HUES48 (cell line): ENCODE measurements at regions not wholly inside any gene's neighbourhood (a gene's known extent, or its start where the extent isn't known, plus 50 kb on each side); places are given as distances from the start of the nearest gene placed in this dataset.

ENCODE experiments used
- H3K27ac ChIP-seq: one replicate; pipeline ENCODE4 v1.7.0; 2013; ENCODE audit warnings: low read depth, low read length, inconsistent platforms
- H3K27me3 ChIP-seq: 2 replicates; pipeline ENCODE4 v1.6.1; 2013; ENCODE audit warnings: mild to moderate bottlenecking, low read length; ENCODE audit not compliant: control insufficient read depth, insufficient read depth
- H3K36me3 ChIP-seq: 2 replicates; pipeline ENCODE4 v1.6.1; 2013; ENCODE audit warnings: low read length; ENCODE audit not compliant: control insufficient read depth, insufficient read depth
- H3K4me1 ChIP-seq: 2 replicates; pipeline ENCODE4 v1.6.1; 2013; ENCODE audit warnings: mild to moderate bottlenecking, low read length; ENCODE audit not compliant: control insufficient read depth, insufficient read depth
- H3K4me3 ChIP-seq: 2 replicates; pipeline ENCODE4 v1.5.1; 2013; ENCODE audit warnings: mild to moderate bottlenecking, low read depth, low read length
- H3K9ac ChIP-seq: 2 replicates; pipeline ENCODE4 v1.6.1; 2013; ENCODE audit warnings: mild to moderate bottlenecking, low read depth, low read length, moderate library complexity
- H3K9me3 ChIP-seq: 2 replicates; pipeline ENCODE4 v1.6.1; 2013; ENCODE audit warnings: low read length; ENCODE audit not compliant: control insufficient read depth, insufficient read depth

- no peaks in the 10 kb centered on the region for H3K27me3 ChIP-seq
- no peak overlapping the region for H3K4me3 ChIP-seq
- H3K36me3 ChIP-seq: no peaks in the 10 kb centered on the region
- H3K9ac ChIP-seq: no peak overlapping the region
- H3K4me1 ChIP-seq: no peaks in the 10 kb centered on the region
- H3K27ac ChIP-seq: no peak overlapping the region
- H3K9me3 ChIP-seq: no peaks in the 10 kb centered on the region
Observed at GRCh38 chr5:40045429-40045828, 620.6 kb upstream of the DAB2 start.

DNA sequence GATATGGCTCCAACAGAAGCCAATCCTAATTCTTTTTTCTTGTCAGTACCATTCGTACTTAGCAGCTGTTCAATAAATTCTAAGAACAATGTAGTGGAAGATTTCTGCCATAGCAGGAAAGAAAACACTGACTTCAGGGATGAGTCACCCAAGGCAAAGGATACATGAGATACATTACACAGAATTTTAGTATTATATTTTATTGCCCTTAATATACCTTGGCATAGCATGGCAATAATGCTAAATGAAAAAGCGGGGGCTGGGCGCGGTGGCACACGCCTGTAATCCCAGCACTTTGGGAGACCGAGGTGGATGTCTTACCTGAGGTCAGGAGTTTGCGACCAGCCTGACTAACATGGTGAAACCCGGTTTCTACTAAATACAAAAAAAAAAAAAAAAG is 619.1 kb upstream of the DAB2 start:
- Histone ChIP-seq H3K9me3 (no peaks in the 10 kb centered on the region), H3K27ac (no peak overlapping the region), H3K9ac (no peak overlapping the region), H3K27me3 (no peaks in the 10 kb centered on the region), H3K36me3 (no peaks in the 10 kb centered on the region), H3K4me1 (no peaks in the 10 kb centered on the region), H3K4me3 (no peak overlapping the region)

GRCh38 chr5:40041452-40041851 is 616.7 kb upstream of the DAB2 start:
- H3K9me3 ChIP-seq: no peaks in the 10 kb centered on the region
- H3K27ac ChIP-seq: no peak overlapping the region
- no peak overlapping the region for H3K9ac ChIP-seq
- no peak overlapping the region for H3K4me3 ChIP-seq
- H3K27me3 ChIP-seq: no peaks in the 10 kb centered on the region
- no peaks in the 10 kb centered on the region for H3K36me3 ChIP-seq
- H3K4me1 ChIP-seq: no peaks in the 10 kb centered on the region

GRCh38 chr5:40037713-40038112 is 612.9 kb upstream of the DAB2 start:
- no peak overlapping the region for H3K9ac ChIP-seq
- H3K4me3 ChIP-seq: no peak overlapping the region
- H3K36me3 ChIP-seq: no peaks in the 10 kb centered on the region
- no peak overlapping the region for H3K27ac ChIP-seq
- H3K4me1 ChIP-seq: no peaks in the 10 kb centered on the region
- no peaks in the 10 kb centered on the region for H3K9me3 ChIP-seq
- H3K27me3 ChIP-seq: no peaks in the 10 kb centered on the region

- no peak overlapping the region for H3K4me3 ChIP-seq
- no peaks in the 10 kb centered on the region for H3K4me1 ChIP-seq
- no peaks in the 10 kb centered on the region for H3K9me3 ChIP-seq
- H3K36me3 ChIP-seq: no peaks in the 10 kb centered on the region
- no peak overlapping the region for H3K9ac ChIP-seq
- H3K27ac ChIP-seq: no peak overlapping the region
- no peaks in the 10 kb centered on the region for H3K27me3 ChIP-seq
Observed at GRCh38 chr5:40034441-40034840, 609.7 kb upstream of the DAB2 start.

- Histone ChIP-seq H3K4me3 (no peak overlapping the region), H3K36me3 (no peaks in the 10 kb centered on the region)
Observed at GRCh38 chr5:40033411-40033810, 608.6 kb upstream of the DAB2 start.

DNA sequence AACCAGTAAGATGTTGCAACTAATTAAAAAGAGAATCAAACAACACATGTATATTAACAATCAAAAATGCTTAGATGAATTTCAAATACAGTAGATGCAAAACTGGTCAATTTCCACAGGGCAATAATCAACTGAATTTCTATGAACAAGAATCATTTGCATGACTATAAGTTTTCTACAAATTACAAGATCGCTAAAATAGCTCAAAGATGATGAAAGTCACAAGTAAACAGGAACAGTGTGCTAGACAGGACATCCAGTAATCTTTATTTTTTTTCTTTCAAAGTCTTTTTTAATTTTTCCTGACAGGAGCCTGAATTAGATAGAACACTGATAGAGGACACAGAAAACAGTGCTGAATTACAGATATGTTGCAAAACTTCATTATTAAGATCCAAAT is 608.2 kb upstream of the DAB2 start:
- Histone ChIP-seq H3K36me3 (no peaks in the 10 kb centered on the region), H3K4me1 (no peaks in the 10 kb centered on the region), H3K4me3 (no peak overlapping the region), H3K9me3 (no peaks in the 10 kb centered on the region), H3K27ac (no peak overlapping the region), H3K9ac (no peak overlapping the region), H3K27me3 (no peaks in the 10 kb centered on the region)

More at GRCh38 chr5:40033411-40033810, 608.6 kb upstream of the DAB2 start:
- no peaks in the 10 kb centered on the region for H3K9me3 ChIP-seq
- no peaks in the 10 kb centered on the region for H3K27me3 ChIP-seq
- H3K9ac ChIP-seq: no peak overlapping the region
- H3K27ac ChIP-seq: no peak overlapping the region
- no peaks in the 10 kb centered on the region for H3K4me1 ChIP-seq

DNA sequence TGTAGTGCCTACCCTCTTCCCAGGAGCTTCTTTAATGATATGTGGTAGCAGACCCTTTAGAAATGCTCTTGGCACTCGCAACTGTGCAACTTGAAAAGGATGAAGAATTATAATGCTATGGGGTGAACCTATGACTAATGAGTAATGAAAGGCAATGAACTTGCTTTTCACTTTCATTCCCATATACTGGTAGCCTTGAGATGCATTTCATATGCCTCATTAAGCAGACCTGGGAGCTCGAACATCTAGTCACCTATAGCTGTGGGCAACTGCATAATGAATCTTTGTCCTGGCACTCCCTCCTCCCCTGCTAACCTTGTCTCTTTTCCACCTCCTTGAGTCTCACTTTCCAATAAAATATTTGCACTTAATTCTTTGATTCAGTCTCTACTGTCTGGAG is 605.9 kb upstream of the DAB2 start:
- H3K4me1 ChIP-seq: no peaks in the 10 kb centered on the region
- no peaks in the 10 kb centered on the region for H3K27me3 ChIP-seq
- H3K27ac ChIP-seq: no peak overlapping the region
- H3K9ac ChIP-seq: no peak overlapping the region
- H3K36me3 ChIP-seq: no peaks in the 10 kb centered on the region
- H3K9me3 ChIP-seq: no peaks in the 10 kb centered on the region
- H3K4me3 ChIP-seq: no peak overlapping the region

DNA sequence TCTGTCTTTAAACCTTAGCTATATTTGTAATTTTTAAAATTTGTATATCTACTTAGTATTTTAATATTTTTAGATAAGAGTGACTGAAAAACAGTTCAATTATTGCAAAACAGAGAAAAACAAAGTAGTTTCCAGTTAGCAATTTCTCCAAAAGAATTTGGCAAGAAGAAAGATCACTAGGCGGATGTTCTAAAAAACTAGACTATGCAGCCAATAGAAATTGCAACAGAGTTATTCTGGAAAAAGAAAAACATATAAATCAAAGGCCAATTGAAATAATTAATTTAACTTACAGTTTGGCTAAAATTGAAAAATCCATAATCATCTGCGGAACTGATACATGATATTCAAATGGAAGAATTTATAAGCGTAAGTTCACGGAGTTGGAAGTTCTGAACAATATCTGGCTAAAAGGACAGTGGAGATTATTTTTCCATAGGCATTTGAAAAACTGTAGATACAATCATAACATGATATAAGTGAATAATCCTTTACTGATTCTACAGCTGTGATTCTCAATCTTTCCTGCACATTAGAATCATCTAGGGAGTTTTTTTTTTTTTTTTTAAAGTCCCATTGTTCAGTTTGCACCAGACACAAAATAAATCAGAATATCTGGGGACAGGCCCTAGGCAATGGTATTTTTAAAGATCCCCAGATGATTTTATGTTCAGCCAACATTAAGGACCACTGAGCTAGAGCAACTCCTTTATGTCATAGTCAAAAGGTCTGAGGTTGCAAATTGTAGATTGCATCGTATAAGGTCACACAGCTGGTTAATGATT is 605.1 kb upstream of the DAB2 start:
- Histone ChIP-seq H3K27me3 (no peaks in the 10 kb centered on the region), H3K9ac (no peak overlapping the region), H3K36me3 (no peaks in the 10 kb centered on the region), H3K4me1 (no peaks in the 10 kb centered on the region), H3K4me3 (no peak overlapping the region), H3K27ac (no peak overlapping the region), H3K9me3 (no peaks in the 10 kb centered on the region)

GRCh38 chr5:40027400-40027799 is 602.6 kb upstream of the DAB2 start:
- Histone ChIP-seq H3K27me3 (no peaks in the 10 kb centered on the region), H3K9me3 (peaks cover 4% of the 10 kb centered on the region; the same call in 1 of the 2 replicates), H3K27ac (no peak overlapping the region), H3K9ac (no peak overlapping the region), H3K4me3 (no peak overlapping the region), H3K36me3 (no peaks in the 10 kb centered on the region), H3K4me1 (no peaks in the 10 kb centered on the region)

- Histone ChIP-seq H3K9ac (no peak overlapping the region), H3K27ac (no peak overlapping the region), H3K36me3 (no peaks in the 10 kb centered on the region), H3K27me3 (no peaks in the 10 kb centered on the region), H3K4me3 (no peak overlapping the region), H3K4me1 (no peaks in the 10 kb centered on the region), H3K9me3 (peaks cover 10% of the 10 kb centered on the region)
Observed at GRCh38 chr5:40025586-40025985, 600.8 kb upstream of the DAB2 start.
